ENCODE measurements at regions not wholly inside any gene's neighbourhood (a gene's known extent, or its start where the extent isn't known, plus 50 kb on each side); places are given as distances from the start of the nearest gene placed in this dataset.

GRCh38 chr2:122105171-122105876, 349.9 kb downstream of the TSN start:
- CTCF ChIA-PET: no interaction called here
- no peak for DNase-seq (ENCODE audit: unreplicated experiment)
- POLR2A ChIA-PET: no interaction called here
- H3K9me3 Mint-ChIP-seq (ENCODE audit: unreplicated experiment): no peaks in the 10 kb centered on the region
- no peaks in the 10 kb centered on the region for H3K4me1 Mint-ChIP-seq (ENCODE audit: insufficient read depth, unreplicated experiment)
- H3K27ac Mint-ChIP-seq (ENCODE audit: low read depth, unreplicated experiment): no peak overlapping the region
- H3K36me3 Mint-ChIP-seq (ENCODE audit: insufficient read depth, unreplicated experiment): no peaks in the 10 kb centered on the region
- BruUV-seq (replicated peaks): no TSS peak
- intact Hi-C loops (cut with micrococcal nuclease): no loop called here
- H3K27me3 Mint-ChIP-seq (ENCODE audit: insufficient read depth, unreplicated experiment): peaks cover 45% of the 10 kb centered on the region
- no peak for TF ChIP-seq CTCF (IDR thresholded peaks at IDR 0.05; ENCODE audit: unreplicated experiment)
- H3K4me3 Mint-ChIP-seq (ENCODE audit: unreplicated experiment): no peak overlapping the region

- Mint-ChIP-seq H3K4me3 (ENCODE audit: unreplicated experiment) (no peak overlapping the region), H3K4me1 (ENCODE audit: insufficient read depth, unreplicated experiment) (no peaks in the 10 kb centered on the region), H3K27ac (ENCODE audit: low read depth, unreplicated experiment) (no peak overlapping the region), H3K27me3 (ENCODE audit: insufficient read depth, unreplicated experiment) (peaks cover 49% of the 10 kb centered on the region), H3K36me3 (ENCODE audit: insufficient read depth, unreplicated experiment) (no peaks in the 10 kb centered on the region), H3K9me3 (ENCODE audit: unreplicated experiment) (no peaks in the 10 kb centered on the region)
- no TSS peak for BruUV-seq (replicated peaks)
- intact Hi-C loops (cut with micrococcal nuclease): no loop called here
- ChIA-PET POLR2A (no interaction called here), CTCF (no interaction called here)
- DNase-seq (ENCODE audit: unreplicated experiment): no peak
- TF ChIP-seq CTCF (IDR thresholded peaks at IDR 0.05; ENCODE audit: unreplicated experiment): no peak
Measured at GRCh38 chr2:122105877-122106206, 350.4 kb downstream of the TSN start.

- ChIA-PET CTCF (interaction anchor here (1.2 kb wide), 1 partner anchor 9 kb away, joined by 3 read pairs; no protein-coding TSS in a partner anchor), POLR2A (no interaction called here)
- H3K4me3 Mint-ChIP-seq (ENCODE audit: unreplicated experiment): no peak overlapping the region
- H3K27ac Mint-ChIP-seq (ENCODE audit: low read depth, unreplicated experiment): no peak overlapping the region
- no peak for TF ChIP-seq CTCF (IDR thresholded peaks at IDR 0.05; ENCODE audit: unreplicated experiment)
- intact Hi-C loops (cut with micrococcal nuclease): no loop called here
- no TSS peak for BruUV-seq (replicated peaks)
- peaks cover 49% of the 10 kb centered on the region for H3K27me3 Mint-ChIP-seq (ENCODE audit: insufficient read depth, unreplicated experiment)
- no peaks in the 10 kb centered on the region for H3K36me3 Mint-ChIP-seq (ENCODE audit: insufficient read depth, unreplicated experiment)
- H3K4me1 Mint-ChIP-seq (ENCODE audit: insufficient read depth, unreplicated experiment): no peaks in the 10 kb centered on the region
- H3K9me3 Mint-ChIP-seq (ENCODE audit: unreplicated experiment): no peaks in the 10 kb centered on the region
- no peak for DNase-seq (ENCODE audit: unreplicated experiment)
Measured at GRCh38 chr2:122108186-122108585, 352.7 kb downstream of the TSN start.

GRCh38 chr2:122112216-122113005, 357.0 kb downstream of the TSN start:
- POLR2A ChIA-PET: interaction anchor here (0.7 kb wide), 1 partner anchor 172 kb away, joined by 3 read pairs; no protein-coding TSS in a partner anchor
- no peaks in the 10 kb centered on the region for H3K4me1 Mint-ChIP-seq (ENCODE audit: insufficient read depth, unreplicated experiment)
- DNase-seq (ENCODE audit: unreplicated experiment): no peak
- intact Hi-C loops (cut with micrococcal nuclease): no loop called here
- TF ChIP-seq CTCF (IDR thresholded peaks at IDR 0.05; ENCODE audit: unreplicated experiment): no peak
- H3K36me3 Mint-ChIP-seq (ENCODE audit: insufficient read depth, unreplicated experiment): no peaks in the 10 kb centered on the region
- H3K4me3 Mint-ChIP-seq (ENCODE audit: unreplicated experiment): no peak overlapping the region
- no TSS peak for BruUV-seq (replicated peaks)
- CTCF ChIA-PET: no interaction called here
- no peak overlapping the region for H3K27ac Mint-ChIP-seq (ENCODE audit: low read depth, unreplicated experiment)
- H3K27me3 Mint-ChIP-seq (ENCODE audit: insufficient read depth, unreplicated experiment): peaks cover 33% of the 10 kb centered on the region
- H3K9me3 Mint-ChIP-seq (ENCODE audit: unreplicated experiment): no peaks in the 10 kb centered on the region
